Neural crest cell (in vitro differentiated cells): ENCODE measurements at regions not wholly inside any gene's neighbourhood (a gene's known extent, or its start where the extent isn't known, plus 50 kb on each side); places are given as distances from the start of the nearest gene placed in this dataset.
"Not testable (repeated sequence)": the region's sequence is repeated elsewhere in the genome, so short reads cannot be mapped to it uniquely, and the experiment has no call there.

Experiments used
- DNase-seq: peaks from one replicate; pipeline ENCODE4 v3.0.0; 2021; ENCODE audit warnings: low read depth, mixed read lengths, low spot score
- H3K27ac Mint-ChIP-seq: one replicate; pipeline ENCODE4 v1.8.0; 2021; ENCODE audit warnings: mild to moderate bottlenecking, mixed read lengths; ENCODE audit not compliant: unreplicated experiment
- H3K27me3 Mint-ChIP-seq: 2 replicates; pipeline ENCODE4 v1.8.0; 2021; ENCODE audit warnings: low read depth, mild to moderate bottlenecking, mixed read lengths
- H3K36me3 Mint-ChIP-seq: 2 replicates; pipeline ENCODE4 v1.8.0; 2021; ENCODE audit warnings: low read depth, mild to moderate bottlenecking, mixed read lengths
- H3K4me1 Mint-ChIP-seq: 2 replicates; pipeline ENCODE4 v1.8.0; 2021; ENCODE audit warnings: mixed read lengths
- H3K4me3 Mint-ChIP-seq: one replicate; pipeline ENCODE4 v1.8.0; 2021; ENCODE audit warnings: mild to moderate bottlenecking, mixed read lengths
- H3K9me3 Mint-ChIP-seq: 2 replicates; pipeline ENCODE4 v1.8.0; 2021; ENCODE audit warnings: mixed read lengths
- CTCF ChIP-seq: fragments of 200-600 bp; sonication (generic); conservative IDR thresholded peaks from 2 replicates; pipeline ENCODE4 v1.5.0; 2021; ENCODE audit warnings: antibody characterized with exemption, mild to moderate bottlenecking

GRCh38 chr3:117047951-117048705 is 338.5 kb downstream of the TUSC7 start:
- TF ChIP-seq CTCF = no peak
- Mint-ChIP-seq H3K27ac (no peak overlapping the region), H3K36me3 (peaks cover 3% of the 10 kb centered on the region), H3K27me3 (no peaks in the 10 kb centered on the region), H3K4me3 (no peak overlapping the region), H3K4me1 (peaks cover 7% of the 10 kb centered on the region), H3K9me3 (no peaks in the 10 kb centered on the region)
- no peak for DNase-seq

- Mint-ChIP-seq H3K27me3 (peaks cover 10% of the 10 kb centered on the region), H3K36me3 (peaks cover 3% of the 10 kb centered on the region)
- no peak for TF ChIP-seq CTCF
These were observed 342.8 kb downstream of the TUSC7 start for GRCh38 chr3:117052395-117052794.

GRCh38 chr3:117054556-117054955 is 345.0 kb downstream of the TUSC7 start:
- TF ChIP-seq CTCF = no peak
- Mint-ChIP-seq H3K27me3 (peaks cover 12% of the 10 kb centered on the region), H3K27ac (no peak overlapping the region), H3K4me1 (no peaks in the 10 kb centered on the region), H3K4me3 (no peak overlapping the region), H3K36me3 (no peaks in the 10 kb centered on the region), H3K9me3 (no peaks in the 10 kb centered on the region)
- DNase-seq = no peak

More at GRCh38 chr3:117052395-117052794, 342.8 kb downstream of the TUSC7 start:
- Mint-ChIP-seq H3K4me1 (no peaks in the 10 kb centered on the region), H3K9me3 (no peaks in the 10 kb centered on the region), H3K27ac (no peak overlapping the region), H3K4me3 (no peak overlapping the region)
- no peak for DNase-seq

GRCh38 chr3:117056946-117057345 is 347.4 kb downstream of the TUSC7 start:
- DNase-seq, H3K4me1 Mint-ChIP-seq, H3K36me3 Mint-ChIP-seq, H3K27ac Mint-ChIP-seq, H3K4me3 Mint-ChIP-seq, H3K9me3 Mint-ChIP-seq: not testable (repeated sequence)
- peaks cover 16% of the 10 kb centered on the region for H3K27me3 Mint-ChIP-seq

GRCh38 chr3:117059067-117059955 is 349.7 kb downstream of the TUSC7 start:
- DNase-seq = no peak
- H3K4me3 Mint-ChIP-seq = no peak overlapping the region
- no peaks in the 10 kb centered on the region for H3K9me3 Mint-ChIP-seq
- no peak overlapping the region for H3K27ac Mint-ChIP-seq
- H3K4me1 Mint-ChIP-seq = no peaks in the 10 kb centered on the region
- TF ChIP-seq CTCF = peak; percentile 78
- no peaks in the 10 kb centered on the region for H3K36me3 Mint-ChIP-seq
- H3K27me3 Mint-ChIP-seq = peaks cover 17% of the 10 kb centered on the region

GRCh38 chr3:117059956-117060270 is 350.3 kb downstream of the TUSC7 start:
- TF ChIP-seq CTCF = no peak
- H3K4me3 Mint-ChIP-seq = no peak overlapping the region
- no peaks in the 10 kb centered on the region for H3K4me1 Mint-ChIP-seq
- peaks cover 17% of the 10 kb centered on the region for H3K27me3 Mint-ChIP-seq
- H3K27ac Mint-ChIP-seq = no peak overlapping the region
- no peaks in the 10 kb centered on the region for H3K9me3 Mint-ChIP-seq
- no peak for DNase-seq
- H3K36me3 Mint-ChIP-seq = no peaks in the 10 kb centered on the region
